ENCODE measurements at regions not wholly inside any gene's neighbourhood (a gene's known extent, or its start where the extent isn't known, plus 50 kb on each side); places are given as distances from the start of the nearest gene placed in this dataset.

GRCh38 chr6:167424060-167424673 lies 99.3 kb downstream of the TTLL2 start:
- Histone ChIP-seq H3K4me3 (no peak overlapping the region), H3K9ac (no peak overlapping the region), H3K9me3 (ENCODE audit: low read depth) (no peaks in the 10 kb centered on the region), H3K27ac (no peak overlapping the region), H2AFZ (no peak overlapping the region), H4K20me1 (ENCODE audit: insufficient read depth) (no peaks in the 10 kb centered on the region), H3K36me3 (ENCODE audit: low read depth) (no peaks in the 10 kb centered on the region), H3K4me1 (ENCODE audit: insufficient read depth) (no peaks in the 10 kb centered on the region), H3F3A (ENCODE audit: insufficient read depth) (no peaks in the 10 kb centered on the region), H3K27me3 (replicated peaks; ENCODE audit: insufficient read depth) (no peaks in the 10 kb centered on the region), H3K9me2 (ENCODE audit: insufficient read depth) (no peaks in the 10 kb centered on the region), H3K79me2 (ENCODE audit: insufficient read depth) (no peaks in the 10 kb centered on the region), H3K4me2 (ENCODE audit: unreplicated experiment) (no peak overlapping the region)
- in situ Hi-C loops (cut with MboI): no loop called here
- TF ChIP-seq EZH2phosphoT487 (IDR thresholded peaks at IDR 0.05; ENCODE audit: insufficient read depth, low read depth): no peak
- TF ChIP-seq EZH2 (IDR thresholded peaks at IDR 0.05; ENCODE audit: insufficient read depth, poor library complexity, severe bottlenecking): no peak
- no peak for DNase-seq
- WGBS, 2 experiments (ENCODE audit: low coverage in 1 of 2, low lambda C conversion rate in 2 of 2, missing lambda C conversion rate in 2 of 2): 49 to 59% methylated on average over 16 to 21 of the region's 22 CpGs

- in situ Hi-C loops (cut with MboI): no loop called here
- H4K20me1 ChIP-seq (ENCODE audit: insufficient read depth): no peaks in the 10 kb centered on the region
- H3K9me2 ChIP-seq (ENCODE audit: insufficient read depth): no peaks in the 10 kb centered on the region
- H3K4me2 ChIP-seq (ENCODE audit: unreplicated experiment): no peak overlapping the region
- H3K27me3 ChIP-seq (replicated peaks; ENCODE audit: insufficient read depth): no peaks in the 10 kb centered on the region
- H2AFZ ChIP-seq: no peak overlapping the region
- no peaks in the 10 kb centered on the region for H3K9me3 ChIP-seq (ENCODE audit: low read depth)
- no peaks in the 10 kb centered on the region for H3K4me1 ChIP-seq (ENCODE audit: insufficient read depth)
- H3K36me3 ChIP-seq (ENCODE audit: low read depth): no peaks in the 10 kb centered on the region
- TF ChIP-seq EZH2phosphoT487 (IDR thresholded peaks at IDR 0.05; ENCODE audit: insufficient read depth, low read depth): no peak
- TF ChIP-seq EZH2 (IDR thresholded peaks at IDR 0.05; ENCODE audit: insufficient read depth, poor library complexity, severe bottlenecking): no peak
- H3F3A ChIP-seq (ENCODE audit: insufficient read depth): no peaks in the 10 kb centered on the region
- no peaks in the 10 kb centered on the region for H3K79me2 ChIP-seq (ENCODE audit: insufficient read depth)
- no peak overlapping the region for H3K9ac ChIP-seq
- DNase-seq: no peak
- H3K27ac ChIP-seq: no peak overlapping the region
- 44 to 48% methylated on average over 9 of the region's 9 CpGs for WGBS, 2 experiments (ENCODE audit: low coverage in 1 of 2, low lambda C conversion rate in 2 of 2, missing lambda C conversion rate in 2 of 2)
- no peak overlapping the region for H3K4me3 ChIP-seq
Measured at GRCh38 chr6:167424700-167425099, 99.8 kb downstream of the TTLL2 start.

GRCh38 chr6:167426084-167426483 lies 101.2 kb downstream of the TTLL2 start:
- in situ Hi-C loops (cut with MboI): no loop called here

GRCh38 chr6:167426651-167427050 lies 101.8 kb downstream of the TTLL2 start:
- in situ Hi-C loops (cut with MboI): no loop called here

More at GRCh38 chr6:167426084-167426483, 101.2 kb downstream of the TTLL2 start:
- Histone ChIP-seq H2AFZ (no peak overlapping the region), H3K4me3 (no peak overlapping the region), H3K27me3 (replicated peaks; ENCODE audit: insufficient read depth) (no peaks in the 10 kb centered on the region), H3K9me3 (ENCODE audit: low read depth) (no peaks in the 10 kb centered on the region), H3K9ac (no peak overlapping the region), H3K79me2 (ENCODE audit: insufficient read depth) (no peaks in the 10 kb centered on the region), H3K27ac (no peak overlapping the region), H3K4me1 (ENCODE audit: insufficient read depth) (no peaks in the 10 kb centered on the region), H3K36me3 (ENCODE audit: low read depth) (no peaks in the 10 kb centered on the region), H4K20me1 (ENCODE audit: insufficient read depth) (no peaks in the 10 kb centered on the region), H3F3A (ENCODE audit: insufficient read depth) (no peaks in the 10 kb centered on the region), H3K9me2 (ENCODE audit: insufficient read depth) (no peaks in the 10 kb centered on the region), H3K4me2 (ENCODE audit: unreplicated experiment) (no peak overlapping the region)
- no peak for DNase-seq
- 22 to 28% methylated on average over 5 of the region's 5 CpGs for WGBS, 2 experiments (ENCODE audit: low coverage in 1 of 2, low lambda C conversion rate in 2 of 2, missing lambda C conversion rate in 2 of 2)
- TF ChIP-seq EZH2phosphoT487 (IDR thresholded peaks at IDR 0.05; ENCODE audit: insufficient read depth, low read depth): no peak
- TF ChIP-seq EZH2 (IDR thresholded peaks at IDR 0.05; ENCODE audit: insufficient read depth, poor library complexity, severe bottlenecking): no peak

More at GRCh38 chr6:167426651-167427050, 101.8 kb downstream of the TTLL2 start:
- WGBS, 2 experiments (ENCODE audit: low coverage in 1 of 2, low lambda C conversion rate in 2 of 2, missing lambda C conversion rate in 2 of 2): 13 to 18% methylated on average over 5 of the region's 5 CpGs
- Histone ChIP-seq H3F3A (ENCODE audit: insufficient read depth) (no peaks in the 10 kb centered on the region), H3K79me2 (ENCODE audit: insufficient read depth) (no peaks in the 10 kb centered on the region), H3K27me3 (replicated peaks; ENCODE audit: insufficient read depth) (no peaks in the 10 kb centered on the region), H3K9me2 (ENCODE audit: insufficient read depth) (no peaks in the 10 kb centered on the region), H3K4me3 (no peak overlapping the region), H3K36me3 (ENCODE audit: low read depth) (no peaks in the 10 kb centered on the region), H3K27ac (no peak overlapping the region), H3K9me3 (ENCODE audit: low read depth) (no peaks in the 10 kb centered on the region), H3K4me2 (ENCODE audit: unreplicated experiment) (no peak overlapping the region), H3K9ac (no peak overlapping the region), H2AFZ (no peak overlapping the region), H3K4me1 (ENCODE audit: insufficient read depth) (no peaks in the 10 kb centered on the region), H4K20me1 (ENCODE audit: insufficient read depth) (no peaks in the 10 kb centered on the region)
- TF ChIP-seq EZH2phosphoT487 (IDR thresholded peaks at IDR 0.05; ENCODE audit: insufficient read depth, low read depth) (no peak), EZH2 (IDR thresholded peaks at IDR 0.05; ENCODE audit: insufficient read depth, poor library complexity, severe bottlenecking) (no peak)
- no peak for DNase-seq

All from GM23248 (cell line).